Tibial nerve (tissue), 4 donors: ENCODE measurements at regions not wholly inside any gene's neighbourhood (a gene's known extent, or its start where the extent isn't known, plus 50 kb on each side); places are given as distances from the start of the nearest gene placed in this dataset.
A peak's percentile ranks its signal among the peaks of the same experiment; 100 is the strongest.
"Not testable (repeated sequence)": the region's sequence is repeated elsewhere in the genome, so short reads cannot be mapped to it uniquely, and the experiment has no call there.

Experiments
- DNase-seq, 2 donors: peaks; one replicate each; pipeline ENCODE4 v3.0.0-alpha.2; 2019; ENCODE audit warnings: low spot score in 2 of 2
- H3K27ac ChIP-seq, 4 donors: fragments of 200-600 bp; sonication (generic) in 3 of 4; one replicate each; pipeline ENCODE4 v1.5.1; 2017 to 2019; ENCODE audit warnings: mild to moderate bottlenecking in 1 of 4
- H3K27me3 ChIP-seq, 2 donors: fragments of 200-600 bp; sonication (generic) in 1 of 2; one replicate each; pipeline versions ENCODE4 v1.5.1 to v1.6.0; 2017 to 2019
- H3K36me3 ChIP-seq, 3 donors: fragments of 200-600 bp; sonication (generic); one replicate each; pipeline ENCODE4 v1.5.1; 2018 to 2019
- H3K4me1 ChIP-seq, 4 donors: fragments of 200-600 bp; sonication (generic) in 3 of 4; one replicate each; pipeline ENCODE4 v1.5.1; 2017 to 2019
- H3K4me3 ChIP-seq, 4 donors: fragments of 200-600 bp; sonication (generic) in 3 of 4; one replicate each; pipeline ENCODE4 v1.5.1; 2017 to 2019; ENCODE audit warnings: mild to moderate bottlenecking in 1 of 4, moderate library complexity in 1 of 4
- H3K9me3 ChIP-seq, 4 donors: fragments of 200-600 bp; sonication (generic) in 3 of 4; one replicate each; pipeline ENCODE4 v1.5.1; 2017 to 2019
- EP300 ChIP-seq, 2 donors: sonication (generic); formaldehyde crosslinking; IDR thresholded peaks; one replicate each; pipeline ENCODE4 v1.6.1; 2017; ENCODE audit warnings: antibody characterized with exemption in 2 of 2, mild to moderate bottlenecking in 1 of 2
- POLR2A ChIP-seq, 2 donors: fragments of 450-650 bp; IDR thresholded peaks; one replicate each; pipeline ENCODE4 v1.6.1; 2017; ENCODE audit warnings: antibody characterized with exemption in 2 of 2, mild to moderate bottlenecking in 2 of 2, moderate library complexity in 2 of 2
- WGBS, 2 donors: methylation state at CpG; one replicate each; pipeline ENCODE4 v1.1.5; 2018; 5-methylcytosine and 5-hydroxymethylcytosine counted together
- TF ChIP-seq, protein P1 (sequence below), 5 experiments: fragments of 200-600 bp in 3 of 5; fragments of 450-650 bp in 2 of 5; sonication (generic) in 3 of 5; IDR thresholded peaks; one replicate each; pipeline ENCODE4 v1.5.1; 2016 to 2019; ENCODE audit warnings: antibody characterized with exemption in 5 of 5, mild to moderate bottlenecking in 3 of 5, moderate library complexity in 2 of 5

DNA sequence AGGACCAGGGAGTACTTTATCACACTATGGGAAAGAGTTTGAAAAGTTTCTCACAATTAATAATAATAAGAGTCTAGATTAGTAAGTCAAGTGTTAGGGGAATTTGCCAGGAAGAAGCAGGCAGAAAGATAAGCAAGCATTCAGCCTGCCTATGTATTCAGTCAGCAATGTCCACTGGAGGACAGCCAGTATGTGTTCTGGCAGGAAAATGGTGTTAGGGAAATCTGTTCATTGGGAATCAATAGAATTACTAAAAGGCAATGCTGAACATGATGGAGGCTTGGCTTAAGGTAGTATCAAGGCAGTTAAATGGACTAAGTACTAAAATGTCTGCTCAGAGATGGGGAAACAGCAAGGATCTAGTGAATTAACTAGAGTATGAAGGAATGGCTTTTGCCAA is 221.2 kb downstream of the PPP4R3C start:
- no peak for DNase-seq
- Histone ChIP-seq H3K36me3 (no peaks in the 10 kb centered on the region), H3K4me1 (no peaks in the 10 kb centered on the region), H3K27me3 (no peaks in the 10 kb centered on the region), H3K4me3 (no peak overlapping the region), H3K27ac (no peak overlapping the region), H3K9me3 (peaks cover 0 to 5% (median 0%) of the 10 kb centered on the region in 4 donors)
- TF ChIP-seq, protein P1, sequence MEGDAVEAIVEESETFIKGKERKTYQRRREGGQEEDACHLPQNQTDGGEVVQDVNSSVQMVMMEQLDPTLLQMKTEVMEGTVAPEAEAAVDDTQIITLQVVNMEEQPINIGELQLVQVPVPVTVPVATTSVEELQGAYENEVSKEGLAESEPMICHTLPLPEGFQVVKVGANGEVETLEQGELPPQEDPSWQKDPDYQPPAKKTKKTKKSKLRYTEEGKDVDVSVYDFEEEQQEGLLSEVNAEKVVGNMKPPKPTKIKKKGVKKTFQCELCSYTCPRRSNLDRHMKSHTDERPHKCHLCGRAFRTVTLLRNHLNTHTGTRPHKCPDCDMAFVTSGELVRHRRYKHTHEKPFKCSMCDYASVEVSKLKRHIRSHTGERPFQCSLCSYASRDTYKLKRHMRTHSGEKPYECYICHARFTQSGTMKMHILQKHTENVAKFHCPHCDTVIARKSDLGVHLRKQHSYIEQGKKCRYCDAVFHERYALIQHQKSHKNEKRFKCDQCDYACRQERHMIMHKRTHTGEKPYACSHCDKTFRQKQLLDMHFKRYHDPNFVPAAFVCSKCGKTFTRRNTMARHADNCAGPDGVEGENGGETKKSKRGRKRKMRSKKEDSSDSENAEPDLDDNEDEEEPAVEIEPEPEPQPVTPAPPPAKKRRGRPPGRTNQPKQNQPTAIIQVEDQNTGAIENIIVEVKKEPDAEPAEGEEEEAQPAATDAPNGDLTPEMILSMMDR (IDR thresholded peaks at IDR 0.05): no peak
- TF ChIP-seq EP300 (IDR thresholded peaks at IDR 0.05): no peak
- no peak for TF ChIP-seq POLR2A (IDR thresholded peaks at IDR 0.05)

DNA sequence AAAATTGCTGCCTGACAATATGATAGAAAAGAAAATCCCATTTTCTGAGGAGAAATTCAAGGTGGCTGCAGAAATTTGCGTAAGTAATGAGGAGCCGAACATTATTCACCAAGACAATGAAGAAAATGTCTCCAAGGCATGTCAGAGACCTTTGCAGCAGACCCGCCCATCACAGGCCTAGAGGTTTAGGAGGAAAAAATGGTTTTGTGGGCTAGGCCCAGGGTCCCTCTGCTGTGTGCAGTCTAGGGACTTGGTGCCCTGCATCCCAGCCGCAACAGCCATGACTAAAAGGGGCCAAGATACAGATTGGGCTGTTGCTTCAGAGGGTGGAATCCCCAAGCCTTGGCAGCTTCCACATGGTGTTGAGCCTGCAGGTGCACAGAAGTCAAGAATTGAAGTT is 223.1 kb downstream of the PPP4R3C start:
- H3K27me3 ChIP-seq, H3K36me3 ChIP-seq, H3K9me3 ChIP-seq, H3K4me3 ChIP-seq, H3K27ac ChIP-seq, H3K4me1 ChIP-seq, DNase-seq: not testable (repeated sequence)
- WGBS, 2 donors: 91 to 100% methylated on average over 4 of the region's 4 CpGs

DNA sequence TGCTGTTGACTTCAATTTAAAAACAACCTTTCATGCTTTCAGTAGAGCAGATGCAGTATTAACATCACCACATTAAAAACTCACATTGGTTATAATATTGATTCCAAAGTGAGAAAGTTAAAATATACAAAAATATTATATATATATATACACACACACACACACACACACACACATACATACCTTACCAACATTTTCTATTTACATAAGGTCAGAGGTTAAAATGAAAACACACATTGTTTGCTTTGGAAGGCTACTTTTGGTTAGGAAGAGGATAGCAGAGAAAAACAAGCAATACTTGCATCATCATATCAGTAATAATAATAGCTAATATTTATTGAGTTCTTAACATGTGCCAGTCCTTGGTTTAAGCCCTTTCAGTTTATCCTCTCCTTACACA is 226.5 kb downstream of the PPP4R3C start:
- Histone ChIP-seq H3K4me1 (no peaks in the 10 kb centered on the region), H3K36me3 (no peaks in the 10 kb centered on the region), H3K27me3 (no peaks in the 10 kb centered on the region), H3K9me3 (peaks cover 0 to 5% (median 0%) of the 10 kb centered on the region in 4 donors), H3K4me3 (no peak overlapping the region), H3K27ac (no peak overlapping the region)
- TF ChIP-seq, protein P1 (IDR thresholded peaks at IDR 0.05): no peak
- TF ChIP-seq POLR2A (IDR thresholded peaks at IDR 0.05): no peak
- TF ChIP-seq EP300 (IDR thresholded peaks at IDR 0.05): no peak
- DNase-seq: no peak

DNA sequence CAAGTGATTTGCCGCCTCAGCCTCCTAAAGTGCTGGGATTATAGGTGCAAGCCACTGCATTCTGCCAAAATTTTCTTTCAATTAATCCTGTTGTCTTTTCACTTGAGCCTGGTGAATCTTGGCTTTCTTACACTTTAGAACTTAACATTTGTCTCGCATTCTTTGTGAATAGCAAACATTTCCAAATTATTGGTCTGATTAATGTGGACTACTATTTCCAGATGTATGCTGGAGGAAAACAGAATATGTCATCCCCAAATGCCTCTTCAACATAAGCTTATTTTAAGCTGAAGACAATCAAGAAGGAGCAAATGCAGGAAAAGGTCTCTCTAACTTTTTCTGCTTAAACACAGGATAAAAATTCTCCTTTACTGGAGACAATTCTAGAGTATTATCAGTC is 233.4 kb downstream of the PPP4R3C start:
- H3K27ac ChIP-seq: no peak overlapping the region
- no peaks in the 10 kb centered on the region for H3K27me3 ChIP-seq
- H3K4me1 ChIP-seq: no peaks in the 10 kb centered on the region
- TF ChIP-seq POLR2A (IDR thresholded peaks at IDR 0.05) (no peak), EP300 (IDR thresholded peaks at IDR 0.05) (no peak)
- TF ChIP-seq, protein P1 (IDR thresholded peaks at IDR 0.05): no peak
- no peaks in the 10 kb centered on the region for H3K9me3 ChIP-seq
- DNase-seq: no peak
- 66 to 77% methylated on average over 2 of the region's 2 CpGs for WGBS, 2 donors
- no peak overlapping the region for H3K4me3 ChIP-seq
- H3K36me3 ChIP-seq: no peaks in the 10 kb centered on the region

DNA sequence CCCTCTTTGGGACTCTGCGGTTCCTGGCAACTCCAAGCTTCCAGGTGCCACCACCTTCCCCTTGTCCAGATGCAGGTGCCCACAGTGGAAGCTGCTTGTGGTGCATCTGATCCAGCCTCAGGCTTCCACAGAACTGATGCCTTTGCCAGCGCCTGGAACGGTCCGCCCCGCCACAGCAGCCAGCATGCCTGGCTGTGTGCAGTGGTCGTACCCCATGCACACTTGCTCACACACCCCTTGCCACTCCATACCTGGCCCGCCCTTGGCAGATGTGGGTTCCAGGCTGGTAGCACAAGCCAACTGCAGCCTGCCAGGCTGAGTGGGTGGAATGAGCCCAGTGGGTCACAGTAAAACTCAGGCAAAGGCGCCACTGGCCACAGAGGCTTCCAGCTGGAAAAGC is 240.5 kb downstream of the PPP4R3C start:
- Histone ChIP-seq H3K9me3 (no peaks in the 10 kb centered on the region), H3K27ac (no peak overlapping the region), H3K36me3 (no peaks in the 10 kb centered on the region), H3K27me3 (no peaks in the 10 kb centered on the region), H3K4me1 (no peaks in the 10 kb centered on the region), H3K4me3 (no peak overlapping the region)
- DNase-seq: no peak
- 97 to 99% methylated on average over 7 to 8 of the region's 8 CpGs for WGBS, 2 donors
- TF ChIP-seq, protein P1 (IDR thresholded peaks at IDR 0.05): no peak
- TF ChIP-seq EP300 (IDR thresholded peaks at IDR 0.05): no peak
- TF ChIP-seq POLR2A (IDR thresholded peaks at IDR 0.05): no peak

DNA sequence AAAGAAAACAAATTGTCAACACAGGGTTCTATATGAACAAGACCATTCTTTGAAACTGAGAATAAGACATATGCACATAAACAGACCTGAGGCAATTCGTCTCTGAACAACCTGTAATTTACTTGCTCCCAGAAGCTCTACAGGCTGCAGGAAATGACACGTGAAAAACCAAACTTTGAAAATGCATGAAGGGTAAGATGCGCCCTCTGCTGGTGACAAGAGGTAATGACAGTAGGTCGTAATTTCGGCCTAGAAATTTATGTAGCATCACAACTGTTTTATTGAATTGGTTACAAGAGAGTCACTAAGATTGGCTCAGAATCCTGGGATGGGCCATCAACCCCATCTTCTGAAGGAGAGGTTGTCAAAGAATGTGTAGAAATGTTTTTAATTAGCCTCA is 276.5 kb downstream of the PPP4R3C start:
- Histone ChIP-seq H3K36me3 (no peaks in the 10 kb centered on the region), H3K4me1 (no peaks in the 10 kb centered on the region), H3K27ac (no peak overlapping the region), H3K9me3 (no peaks in the 10 kb centered on the region), H3K4me3 (no peak overlapping the region), H3K27me3 (peaks cover 0 to 7% of the 10 kb centered on the region in 2 donors)
- 25 to 31% methylated on average over 5 of the region's 5 CpGs for WGBS, 2 donors
- DNase-seq: no peak
- no peak for TF ChIP-seq EP300 (IDR thresholded peaks at IDR 0.05)
- TF ChIP-seq, protein P1 (IDR thresholded peaks at IDR 0.05): peak; percentile 37 to 60 (median 55)
